B cell (primary cell): ENCODE measurements at regions not wholly inside any gene's neighbourhood (a gene's known extent, or its start where the extent isn't known, plus 50 kb on each side); places are given as distances from the start of the nearest gene placed in this dataset.

Experiments
- ATAC-seq: fragments of 200-7000 bp; cut with Tn5 transposase; one replicate; pipeline ENCODE4 v1.10.0; 2021; ENCODE audit warnings: low read depth, mild to moderate bottlenecking, moderate number of reproducible peaks, moderate library complexity
- CTCF ChIA-PET: fragments of 350-600 bp; sonication (Branson Sonifier 250); formaldehyde crosslinking; loops from one replicate; lab custom pipeline; 2021; ENCODE audit warnings: antibody characterized with exemption, inconsistent platforms; lab: Charles Lee
- POLR2A ChIA-PET: fragments of 350-600 bp; sonication (Branson Sonifier 250); formaldehyde crosslinking; loops from one replicate; lab custom pipeline; 2021; ENCODE audit warnings: antibody characterized with exemption; lab: Charles Lee
- DNase-seq: peaks from one replicate; pipeline ENCODE4 v3.0.0; 2013
- H2AFZ ChIP-seq: 2 replicates; pipeline ENCODE4 v1.6.1; 2012; ENCODE audit warnings: mild to moderate bottlenecking, low read depth, low read length; ENCODE audit not compliant: insufficient read depth, poor library complexity, severe bottlenecking
- H3K27ac ChIP-seq, 2 donors: 1 replicate in 1 of 2; 2 replicates in 1 of 2; pipeline ENCODE4 v1.5.1; 2012 to 2013; ENCODE audit warnings: low read length in 2 of 2, mild to moderate bottlenecking in 2 of 2, moderate library complexity in 1 of 2
- H3K27me3 ChIP-seq, 4 experiments: fragments of 200-600 bp in 1 of 4; sonication (generic) in 1 of 4; replicated peaks in 1 of 4; 1 replicate in 2 of 4; 2 replicates in 2 of 4; pipeline versions ENCODE4 v1.6.1 to v1.7.0; 2013 to 2016; ENCODE audit warnings: low read length in 3 of 4, mild to moderate bottlenecking in 2 of 4, mixed read lengths in 1 of 4, moderate library complexity in 1 of 4; ENCODE audit not compliant: insufficient read depth in 4 of 4, control insufficient read depth in 3 of 4; ENCODE audit errors: control extremely low read depth in 1 of 4
- H3K36me3 ChIP-seq, 2 experiments: replicated peaks in 1 of 2; 1 replicate in 1 of 2; 2 replicates in 1 of 2; pipeline versions ENCODE4 v1.6.1 to v1.7.1; 2013; ENCODE audit warnings: low read length in 1 of 2; ENCODE audit not compliant: insufficient read depth in 2 of 2, control insufficient read depth in 1 of 2; ENCODE audit errors: control extremely low read depth in 1 of 2, extremely low read depth in 1 of 2
- H3K4me1 ChIP-seq, 2 donors: fragments of 200-600 bp in 1 of 2; sonication (generic) in 1 of 2; 1 replicate in 1 of 2; 2 replicates in 1 of 2; pipeline versions ENCODE4 v1.5.1 to v1.6.1; 2013 to 2017; ENCODE audit warnings: low read length in 2 of 2; ENCODE audit not compliant: control insufficient read depth in 2 of 2, insufficient read depth in 2 of 2
- H3K4me2 ChIP-seq: replicated peaks from 2 replicates; pipeline ENCODE3; 2012; ENCODE audit warnings: mild to moderate bottlenecking, low read depth, low read length; ENCODE audit not compliant: poor library complexity, severe bottlenecking
- H3K4me3 ChIP-seq, 5 experiments: fragments of 200-600 bp in 1 of 5; sonication (generic) in 1 of 5; 1 replicate in 3 of 5; 2 replicates in 2 of 5; pipeline versions ENCODE4 v1.5.1 to v1.7.0; 2011 to 2016; ENCODE audit warnings: low read length in 4 of 5, mild to moderate bottlenecking in 4 of 5, low read depth in 2 of 5, control low read depth in 1 of 5, moderate library complexity in 1 of 5; ENCODE audit not compliant: insufficient read depth in 1 of 5; ENCODE audit errors: control extremely low read depth in 1 of 5, extremely low read depth in 1 of 5
- H3K79me2 ChIP-seq: fragments of 200-600 bp; sonication (generic); one replicate; pipeline ENCODE4 v1.6.0; 2016; ENCODE audit warnings: low read length; ENCODE audit not compliant: control insufficient read depth, insufficient read depth
- H3K9ac ChIP-seq: fragments of 200-600 bp; sonication (generic); 2 replicates; pipeline ENCODE4 v1.6.1; 2017; ENCODE audit warnings: mild to moderate bottlenecking, low read length, moderate library complexity
- H3K9me3 ChIP-seq, 3 donors: one replicate each; pipeline versions ENCODE4 v1.6.1 to v1.7.1; 2013; ENCODE audit warnings: low read length in 2 of 3; ENCODE audit not compliant: control insufficient read depth in 2 of 3, insufficient read depth in 1 of 3; ENCODE audit errors: control extremely low read depth in 1 of 3
- H4K20me1 ChIP-seq: 2 replicates; pipeline ENCODE4 v1.6.0; 2012; ENCODE audit warnings: mild to moderate bottlenecking, low read length; ENCODE audit not compliant: insufficient read depth, control insufficient read depth, poor library complexity, severe bottlenecking
- H3K27ac Mint-ChIP-seq: one replicate; pipeline ENCODE4 v1.8.0; 2021; ENCODE audit warnings: mixed read lengths
- H3K27me3 Mint-ChIP-seq: one replicate; pipeline ENCODE4 v1.8.0; 2021; ENCODE audit warnings: mixed read lengths
- H3K4me1 Mint-ChIP-seq: one replicate; pipeline ENCODE4 v1.8.0; 2021; ENCODE audit warnings: mixed read lengths
- H3K4me3 Mint-ChIP-seq: one replicate; pipeline ENCODE4 v1.8.0; 2021; ENCODE audit warnings: mixed read lengths
- H3K9me3 Mint-ChIP-seq: one replicate; pipeline ENCODE4 v1.8.0; 2022; ENCODE audit warnings: mixed read lengths; ENCODE audit not compliant: insufficient read depth
- CTCF ChIP-seq: fragments of 200-600 bp; IDR thresholded peaks from one replicate; pipeline ENCODE4 v1.8.0; 2022; ENCODE audit warnings: antibody characterized with exemption, mild to moderate bottlenecking
- EZH2 ChIP-seq: IDR thresholded peaks from 2 replicates; pipeline ENCODE4 v1.6.1; 2012; ENCODE audit warnings: borderline replicate concordance, low read depth, mild to moderate bottlenecking, moderate library complexity, low read length; ENCODE audit not compliant: insufficient read depth, poor library complexity, severe bottlenecking
- WGBS: methylation state at CpG from one replicate; pipeline ENCODE4 v1.1.5; 2013; ENCODE audit warnings: missing lambda C conversion rate; ENCODE audit not compliant: insufficient coverage; 5-methylcytosine and 5-hydroxymethylcytosine counted together
- intact Hi-C: fragments of 100-400 bp; cut with micrococcal nuclease; formaldehyde crosslinking; loops from one replicate; pipeline ENCODE4 v1.10.0; 2022

GRCh38 chr1:68916221-68916902, 419.5 kb upstream of the DEPDC1 start:
- Mint-ChIP-seq H3K4me3 (no peak overlapping the region), H3K27me3 (no peaks in the 10 kb centered on the region), H3K4me1 (no peaks in the 10 kb centered on the region), H3K9me3 (peaks cover 6% of the 10 kb centered on the region), H3K27ac (no peak overlapping the region)
- Histone ChIP-seq H3K9ac (no peak overlapping the region), H3K27me3 (no peaks in the 10 kb centered on the region), H2AFZ (no peak overlapping the region), H3K27ac (no peak overlapping the region), H3K4me3 (no peak overlapping the region), H3K36me3 (no peaks in the 10 kb centered on the region), H3K79me2 (no peaks in the 10 kb centered on the region), H4K20me1 (no peaks in the 10 kb centered on the region), H3K4me1 (no peaks in the 10 kb centered on the region), H3K9me3 (peaks cover 0 to 2% (median 0%) of the 10 kb centered on the region in 3 donors), H3K4me2 (no peak overlapping the region)
- WGBS = 94% methylated on average over 2 of the region's 4 CpGs
- no peak for ATAC-seq
- ChIA-PET CTCF (no interaction called here), POLR2A (no interaction called here)
- DNase-seq = no peak
- intact Hi-C loops = no loop called here
- TF ChIP-seq CTCF (no peak), EZH2 (no peak)

- ChIA-PET CTCF (no interaction called here), POLR2A (no interaction called here)
- no peak overlapping the region for H3K27ac ChIP-seq
- no peak overlapping the region for H3K4me3 ChIP-seq
- H3K4me1 ChIP-seq = no peaks in the 10 kb centered on the region
- no peak overlapping the region for H3K4me3 Mint-ChIP-seq
- peaks cover 6% of the 10 kb centered on the region for H3K9me3 Mint-ChIP-seq
- no peaks in the 10 kb centered on the region for H3K79me2 ChIP-seq
- no peak for TF ChIP-seq CTCF
- TF ChIP-seq EZH2 = no peak
- intact Hi-C loops = no loop called here
- no peaks in the 10 kb centered on the region for H3K27me3 Mint-ChIP-seq
- WGBS = no CpG with 5 or more reads among the region's 5 CpGs
- no peaks in the 10 kb centered on the region for H4K20me1 ChIP-seq
- no peak overlapping the region for H3K27ac Mint-ChIP-seq
- H3K9ac ChIP-seq = no peak overlapping the region
- no peak for DNase-seq
- no peak for ATAC-seq
- no peak overlapping the region for H2AFZ ChIP-seq
- H3K9me3 ChIP-seq = peaks cover 0 to 2% (median 0%) of the 10 kb centered on the region in 3 donors
- H3K27me3 ChIP-seq = no peaks in the 10 kb centered on the region
- H3K4me1 Mint-ChIP-seq = no peaks in the 10 kb centered on the region
- H3K4me2 ChIP-seq = no peak overlapping the region
- H3K36me3 ChIP-seq = no peaks in the 10 kb centered on the region
Measured at GRCh38 chr1:68917456-68917855, 420.6 kb upstream of the DEPDC1 start.
